Transverse colon (tissue), 4 donors: ENCODE measurements at regions not wholly inside any gene's neighbourhood (a gene's known extent, or its start where the extent isn't known, plus 50 kb on each side); places are given as distances from the start of the nearest gene placed in this dataset.

Experiments used
- DNase-seq: peaks from one replicate; pipeline ENCODE4 v3.0.0-alpha.2; 2019
- H3K27ac ChIP-seq, 4 donors: fragments of 200-600 bp; sonication (generic); 2 replicates each; pipeline ENCODE4 v1.5.1; 2016 to 2018; ENCODE audit warnings: inconsistent platforms in 4 of 4
- H3K27me3 ChIP-seq: fragments of 200-600 bp; sonication (generic); 2 replicates; pipeline ENCODE4 v1.5.1; 2017; ENCODE audit warnings: inconsistent platforms
- H3K36me3 ChIP-seq, 4 donors: fragments of 200-600 bp; sonication (generic); 2 replicates each; pipeline ENCODE4 v1.5.1; 2017 to 2019; ENCODE audit warnings: inconsistent platforms in 4 of 4
- H3K4me1 ChIP-seq, 4 donors: fragments of 200-600 bp; sonication (generic); 2 replicates each; pipeline ENCODE4 v1.5.1; 2017 to 2020; ENCODE audit warnings: inconsistent platforms in 4 of 4
- H3K4me3 ChIP-seq, 4 donors: fragments of 200-600 bp; sonication (generic); 1 replicate in 1 of 4; 2 replicates in 3 of 4; pipeline versions ENCODE4 v1.5.1 to v1.6.1; 2017 to 2019; ENCODE audit warnings: inconsistent platforms in 4 of 4
- H3K9me3 ChIP-seq, 2 donors: fragments of 200-600 bp; sonication (generic); 2 replicates each; pipeline ENCODE4 v1.5.1; 2017 to 2019; ENCODE audit warnings: inconsistent platforms in 2 of 2
- CTCF ChIP-seq, 5 experiments: fragments of 200-600 bp in 3 of 5; fragments of 450-650 bp in 2 of 5; sonication (generic) in 3 of 5; IDR thresholded peaks; 1 replicate in 2 of 5; 2 replicates in 3 of 5; pipeline ENCODE4 v1.5.1; 2016 to 2017; ENCODE audit warnings: antibody characterized with exemption in 5 of 5, inconsistent platforms in 3 of 5, mild to moderate bottlenecking in 2 of 5, moderate library complexity in 1 of 5
- EP300 ChIP-seq: sonication (generic); formaldehyde crosslinking; IDR thresholded peaks from one replicate; pipeline ENCODE4 v1.6.1; 2017; ENCODE audit warnings: antibody characterized with exemption, low read depth
- POLR2A ChIP-seq: fragments of 450-650 bp; IDR thresholded peaks from one replicate; pipeline ENCODE4 v1.6.1; 2016; ENCODE audit warnings: antibody characterized with exemption, mild to moderate bottlenecking, moderate library complexity
- POLR2AphosphoS5 ChIP-seq, 3 donors: sonication (generic); formaldehyde crosslinking; IDR thresholded peaks; one replicate each; pipeline ENCODE4 v1.6.1; 2016; ENCODE audit warnings: antibody characterized with exemption in 3 of 3
- WGBS, 2 donors: methylation state at CpG; one replicate each; pipeline ENCODE4 v1.1.5; 2018; ENCODE audit warnings: low coverage in 1 of 2; 5-methylcytosine and 5-hydroxymethylcytosine counted together
- in situ Hi-C, 4 donors: fragments of 200-750 bp; cut with MboI; loops; one replicate each; pipeline versions ENCODE4 v1.15.0 to v1.15.1; 2017; ENCODE audit warnings: low sequenced_read_pairs in 3 of 4, low pct_ligation_motif_present in 1 of 4, low pct_unique_long_range_greater_than_20kb in 1 of 4
- intact Hi-C: fragments of 100-400 bp; cut with DNase I; formaldehyde crosslinking; loops from one replicate; pipeline ENCODE4 v1.15.1; 2023; ENCODE audit warnings: low total_unique reads

- H3K4me1 ChIP-seq: no peaks in the 10 kb centered on the region
- H3K4me3 ChIP-seq: no peak overlapping the region
- no peaks in the 10 kb centered on the region for H3K36me3 ChIP-seq
- in situ Hi-C loops (no loop called here), intact Hi-C loops (no loop called here)
- H3K27me3 ChIP-seq: peaks cover 78% of the 10 kb centered on the region
- H3K27ac ChIP-seq: no peak overlapping the region
- 62 to 67% methylated on average over 3 of the region's 3 CpGs for WGBS, 2 donors
- TF ChIP-seq EP300 (no peak), POLR2AphosphoS5 (IDR thresholded peaks at IDR 0.05) (no peak), CTCF (IDR thresholded peaks at IDR 0.05) (no peak), POLR2A (no peak)
- DNase-seq: no peak
- peaks cover 0 to 6% of the 10 kb centered on the region in 2 donors for H3K9me3 ChIP-seq
These were observed 114.5 kb downstream of the FOXD1 start for GRCh38 chr5:73333944-73334703.

- in situ Hi-C loops (no loop called here), intact Hi-C loops (no loop called here)
- H3K4me3 ChIP-seq: no peak overlapping the region
- no peak for TF ChIP-seq EP300
- no peak for TF ChIP-seq POLR2AphosphoS5 (IDR thresholded peaks at IDR 0.05)
- TF ChIP-seq CTCF (IDR thresholded peaks at IDR 0.05): no peak
- no peak for TF ChIP-seq POLR2A
- H3K36me3 ChIP-seq: no peaks in the 10 kb centered on the region
- peaks cover 0 to 6% of the 10 kb centered on the region in 2 donors for H3K9me3 ChIP-seq
- WGBS, 2 donors: 63 to 72% methylated on average over 1 of the region's 1 CpG
- no peak overlapping the region for H3K27ac ChIP-seq
- H3K27me3 ChIP-seq: peaks cover 60% of the 10 kb centered on the region
- DNase-seq: no peak
- H3K4me1 ChIP-seq: no peaks in the 10 kb centered on the region
These were observed 118.0 kb downstream of the FOXD1 start for GRCh38 chr5:73330613-73331012.

GRCh38 chr5:73328640-73329039 lies 119.9 kb downstream of the FOXD1 start:
- 88 to 100% methylated on average over 1 of the region's 1 CpG for whole genome bisulfite sequencing, 2 donors
- Histone ChIP-seq H3K27me3 (peaks cover 56% of the 10 kb centered on the region), H3K36me3 (no peaks in the 10 kb centered on the region), H3K9me3 (peaks cover 0 to 6% of the 10 kb centered on the region in 2 donors), H3K4me1 (no peaks in the 10 kb centered on the region), H3K27ac (no peak overlapping the region), H3K4me3 (no peak overlapping the region)
- intact Hi-C loops: no loop called here
- no peak for DNase-seq
- in situ Hi-C loops: no loop called here
- TF ChIP-seq POLR2AphosphoS5 (IDR thresholded peaks at IDR 0.05) (no peak), CTCF (IDR thresholded peaks at IDR 0.05) (no peak), POLR2A (no peak), EP300 (no peak)

GRCh38 chr5:73327908-73328455 lies 120.6 kb downstream of the FOXD1 start:
- H3K36me3 ChIP-seq: no peaks in the 10 kb centered on the region
- in situ Hi-C loops (no loop called here), intact Hi-C loops (no loop called here)
- TF ChIP-seq EP300 (no peak), POLR2AphosphoS5 (IDR thresholded peaks at IDR 0.05) (no peak), POLR2A (no peak), CTCF (IDR thresholded peaks at IDR 0.05) (no peak)
- H3K4me1 ChIP-seq: no peaks in the 10 kb centered on the region
- no peak for DNase-seq
- H3K4me3 ChIP-seq: no peak overlapping the region
- 80 to 88% methylated on average over 1 to 2 of the region's 2 CpGs for WGBS, 2 donors
- peaks cover 0 to 6% of the 10 kb centered on the region in 2 donors for H3K9me3 ChIP-seq
- H3K27ac ChIP-seq: no peak overlapping the region
- H3K27me3 ChIP-seq: peaks cover 56% of the 10 kb centered on the region
